Dedifferentiated amniotic fluid mesenchymal stem cell (primary cell): ENCODE measurements at regions not wholly inside any gene's neighbourhood (a gene's known extent, or its start where the extent isn't known, plus 50 kb on each side); places are given as distances from the start of the nearest gene placed in this dataset.

Source experiments
- DNase-seq: peaks from one replicate; pipeline ENCODE4 v3.0.0-alpha.2; 2016; ENCODE audit errors: extremely low spot score

DNA sequence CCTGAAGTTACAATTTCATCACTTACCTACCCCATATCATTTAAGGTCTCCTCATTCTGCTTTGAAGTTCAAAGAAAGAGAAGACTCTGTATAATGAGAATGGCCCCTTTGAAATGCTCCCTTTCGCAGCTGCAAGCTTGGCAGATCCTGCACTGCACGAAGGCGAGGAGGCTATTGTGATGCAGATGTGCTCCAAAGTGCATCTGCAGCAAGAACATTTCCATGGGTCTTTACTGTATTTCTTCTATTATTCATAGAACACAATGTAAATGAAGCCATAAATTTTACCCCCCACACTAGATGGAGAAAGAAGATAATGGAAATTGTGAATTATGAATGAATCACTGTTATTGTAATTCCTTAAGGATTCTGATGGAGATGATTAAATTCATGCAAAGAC, 178.7 kb downstream of the CHD9NB start:
- no peak for DNase-seq

DNA sequence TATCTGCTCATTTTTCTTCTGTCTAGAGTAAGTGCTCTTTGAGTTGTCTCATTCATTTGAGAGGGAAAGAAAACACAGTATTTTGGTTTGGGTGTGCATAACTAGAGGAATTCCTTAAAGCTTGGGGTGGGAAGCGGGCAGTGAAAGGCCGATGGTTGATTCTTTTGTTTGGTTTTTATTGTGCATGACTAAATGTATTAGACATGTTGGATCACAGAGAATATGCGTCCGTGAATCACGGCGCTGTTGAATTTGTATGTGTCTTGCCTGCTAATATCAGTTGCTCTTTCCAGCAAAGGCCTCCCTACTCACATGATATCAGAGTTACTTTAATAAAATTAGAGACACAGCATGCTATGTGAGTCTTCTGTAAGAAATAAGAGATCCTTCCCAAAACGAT, 180.0 kb downstream of the CHD9NB start:
- no peak for DNase-seq

DNA sequence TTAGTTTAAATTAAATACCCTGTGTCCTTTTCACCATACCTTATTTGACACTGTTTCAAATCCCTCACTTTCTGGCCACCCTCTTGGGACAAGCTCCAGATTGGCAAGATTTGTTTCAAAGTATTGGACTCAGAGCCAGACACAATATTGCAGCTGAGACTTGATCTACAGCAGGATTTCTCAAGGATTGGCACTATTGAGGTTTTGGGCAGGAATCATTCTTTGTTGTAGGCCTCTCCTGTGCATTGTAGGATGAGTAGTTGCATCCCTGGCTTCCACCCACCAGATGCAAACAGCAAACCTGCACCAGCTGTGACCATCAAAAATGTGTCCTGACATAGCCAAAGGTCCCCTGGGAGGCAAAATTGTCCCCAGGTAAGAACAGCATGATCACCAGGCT, 181.2 kb downstream of the CHD9NB start:
- no peak for DNase-seq

DNA sequence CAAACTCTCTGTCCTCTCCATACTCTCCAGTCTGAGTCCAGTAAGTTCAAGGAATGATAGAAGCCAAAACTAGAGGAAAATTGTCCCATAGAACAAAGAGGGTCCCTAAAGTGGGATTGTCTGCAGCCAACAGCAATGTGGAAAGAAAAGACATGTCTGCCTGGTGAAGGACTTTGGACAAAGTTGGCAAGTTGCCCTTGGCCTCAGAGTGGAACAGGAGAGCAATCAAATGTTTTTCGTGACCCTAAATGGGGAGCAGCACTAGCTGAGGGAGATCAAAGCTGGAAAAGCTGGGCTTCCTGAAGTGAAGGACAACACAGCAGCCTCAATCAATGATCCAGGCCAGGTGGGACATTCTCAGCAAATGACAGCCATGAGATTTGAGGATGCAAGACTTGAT, 183.5 kb downstream of the CHD9NB start:
- DNase-seq: no peak

DNA sequence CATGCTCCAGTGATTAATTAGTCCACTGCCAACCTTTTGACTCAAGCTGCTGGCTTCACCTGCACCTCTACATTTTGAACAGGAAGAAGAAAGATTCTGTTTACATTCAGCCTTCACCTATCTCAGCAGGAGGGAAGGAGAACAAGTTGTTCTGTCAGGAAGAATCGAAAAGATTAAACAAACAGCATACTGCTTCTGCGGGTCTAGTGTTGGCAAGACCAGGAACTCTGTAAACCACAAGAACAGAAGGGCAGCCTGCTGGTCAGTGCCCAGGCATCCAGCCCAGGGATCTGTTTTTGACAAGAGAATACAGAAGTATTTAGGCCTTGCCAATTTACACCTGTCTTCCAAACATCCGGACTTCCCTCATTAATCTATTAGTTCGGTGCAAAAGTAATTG, 189.7 kb downstream of the CHD9NB start:
- DNase-seq: no peak

DNA sequence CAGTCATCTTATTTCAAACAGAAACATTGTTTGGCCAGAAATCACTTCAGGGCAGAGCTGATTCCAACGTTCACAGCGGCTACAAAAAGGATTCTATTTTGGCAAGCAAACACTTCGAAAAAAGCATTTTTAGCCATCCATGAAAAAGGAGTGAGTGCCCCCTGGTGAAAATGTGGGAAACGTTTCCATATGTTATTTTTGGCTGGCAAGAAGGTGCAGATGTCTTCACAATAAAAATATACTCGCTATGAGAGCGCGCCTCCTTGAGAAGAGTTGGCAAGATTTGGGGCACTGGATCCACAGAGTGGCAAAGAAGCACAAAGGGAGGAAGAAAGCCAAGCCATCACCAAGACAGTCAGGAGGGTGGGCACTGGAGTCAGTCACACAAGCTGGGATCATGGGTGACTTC, 191.1 kb downstream of the CHD9NB start:
- no peak for DNase-seq

DNA sequence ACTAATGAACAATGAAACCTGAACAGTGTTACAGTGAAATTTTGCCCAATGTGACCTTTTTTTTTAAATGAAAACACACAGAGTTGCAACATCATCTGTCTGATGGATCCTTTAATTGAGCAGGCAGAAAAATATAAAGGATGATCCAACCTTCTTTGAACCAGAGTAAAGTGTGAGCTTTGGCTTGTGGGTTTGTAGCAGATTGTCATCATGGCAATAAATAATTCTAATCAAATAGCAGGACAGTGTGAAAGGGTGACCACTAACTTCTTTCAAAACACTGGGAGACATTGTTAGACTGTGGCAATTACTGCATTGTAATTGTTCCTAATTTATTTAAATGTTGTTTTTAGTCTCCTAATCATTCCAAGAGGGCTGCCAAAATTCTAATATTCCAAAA, 197.2 kb downstream of the CHD9NB start:
- DNase-seq: no peak

DNA sequence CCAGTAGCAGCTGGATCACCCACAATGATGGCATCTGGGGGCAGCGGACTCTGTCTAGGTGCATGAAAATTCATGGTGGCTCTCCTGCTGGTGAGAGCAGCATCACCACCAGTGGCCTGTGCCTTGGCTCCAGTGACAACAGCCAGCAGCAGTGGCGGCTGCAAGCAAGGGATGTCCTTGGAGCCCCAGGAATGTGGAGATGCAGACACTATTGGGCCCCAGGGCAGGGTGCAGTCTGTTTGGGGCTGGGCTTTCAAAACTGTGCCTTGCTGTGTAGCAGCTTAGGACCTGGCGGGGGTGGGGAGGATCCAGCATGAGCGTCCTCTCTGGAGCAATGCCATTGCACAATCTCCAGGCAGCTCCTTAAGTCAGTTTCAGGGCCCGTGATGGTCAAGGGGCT, 199.7 kb downstream of the CHD9NB start:
- no peak for DNase-seq

DNA sequence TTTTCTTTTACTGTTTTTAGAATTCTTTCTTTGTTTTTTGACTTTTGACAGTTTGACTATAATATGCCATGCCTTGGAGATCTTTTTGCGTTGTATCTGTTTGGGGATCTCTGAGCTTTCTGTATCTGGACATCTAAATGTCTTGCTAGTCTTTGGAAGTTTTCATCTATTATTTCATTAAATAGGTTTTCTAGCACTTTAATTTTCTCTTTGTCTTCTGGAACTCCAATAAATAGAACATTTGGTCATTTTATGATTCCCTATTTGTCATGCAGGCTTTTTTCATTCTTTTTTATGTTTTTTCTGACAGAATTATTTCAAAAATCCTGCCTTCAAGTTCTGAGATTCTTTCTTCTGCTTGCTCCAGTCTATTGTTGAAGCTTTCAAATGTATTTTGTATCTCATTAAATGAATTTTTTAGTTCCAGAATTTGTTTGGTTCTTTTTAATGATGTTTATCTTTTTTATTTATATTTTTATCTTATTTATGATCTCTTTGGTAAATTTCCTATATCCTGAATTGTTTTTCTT, 201.4 kb downstream of the CHD9NB start:
- DNase-seq: no peak

DNA sequence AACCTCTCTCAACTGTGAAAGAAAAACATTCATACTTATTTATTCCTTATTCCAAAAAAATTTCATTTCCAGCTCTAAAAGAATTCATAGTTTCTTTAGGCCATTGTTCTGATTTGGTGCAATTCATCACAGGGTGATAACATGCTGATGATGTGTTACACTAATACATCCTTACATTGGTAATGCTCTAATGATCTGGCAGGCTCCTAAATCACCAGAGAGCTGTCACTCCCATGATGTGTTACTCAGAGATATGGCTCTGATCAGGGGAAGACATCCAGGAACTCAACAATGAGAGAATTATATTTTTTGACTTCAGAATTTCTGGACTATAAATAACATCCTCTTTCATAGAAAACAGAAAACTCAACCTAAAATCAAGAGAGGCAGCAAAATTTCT, 209.3 kb downstream of the CHD9NB start:
- no peak for DNase-seq

DNA sequence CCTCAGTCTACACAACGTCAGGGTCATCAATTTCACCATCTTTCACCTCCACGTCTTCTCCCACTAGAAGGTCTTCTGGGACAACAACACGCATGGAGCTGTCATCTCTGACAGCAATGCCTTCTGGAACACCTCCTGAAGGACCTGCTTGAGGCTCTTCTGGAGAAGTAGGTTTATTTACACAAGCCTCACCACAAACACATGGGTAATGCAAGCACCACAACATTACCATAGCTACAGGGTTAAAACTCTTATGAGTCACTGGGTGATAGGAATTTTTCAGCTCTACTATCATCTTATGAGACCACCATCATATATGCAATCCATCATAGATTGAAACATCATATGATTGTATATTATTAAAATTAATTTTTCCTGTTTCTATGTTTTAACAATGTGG, 215.4 kb downstream of the CHD9NB start:
- no peak for DNase-seq

DNA sequence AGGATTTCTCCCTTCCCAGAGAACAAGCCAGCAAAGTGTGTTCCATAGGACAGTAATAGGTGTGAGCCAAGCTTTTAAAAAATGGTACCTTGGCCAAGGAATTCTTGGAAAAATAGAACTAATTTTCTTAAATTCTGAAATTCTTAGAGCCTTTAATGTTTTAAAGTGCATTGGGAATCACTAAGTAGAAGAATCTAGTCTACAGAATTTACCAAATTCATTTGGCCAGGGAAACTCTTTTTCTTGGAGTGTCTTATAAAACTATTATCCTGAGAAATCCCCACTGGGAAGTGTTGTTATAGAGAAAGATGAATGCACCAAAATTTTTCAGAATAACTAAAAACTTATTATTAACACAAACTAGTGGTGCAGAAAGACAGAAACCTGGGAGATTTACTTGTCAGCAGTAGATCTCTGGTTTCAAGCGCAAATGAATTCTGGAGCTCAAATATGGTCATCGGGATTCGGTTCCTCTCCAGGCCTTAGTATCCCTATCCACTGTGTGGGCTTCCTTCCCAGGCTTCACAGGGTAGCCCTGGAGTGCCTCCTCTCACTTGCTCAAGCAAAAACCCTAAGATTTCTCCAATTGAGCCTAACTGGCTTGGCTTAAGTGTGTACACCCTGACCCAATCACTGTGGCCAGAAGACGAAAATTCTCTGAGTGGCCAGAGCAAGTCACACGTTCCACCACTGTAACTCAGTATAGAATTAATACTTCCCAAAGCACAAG, 217.8 kb downstream of the CHD9NB start:
- no peak for DNase-seq

DNA sequence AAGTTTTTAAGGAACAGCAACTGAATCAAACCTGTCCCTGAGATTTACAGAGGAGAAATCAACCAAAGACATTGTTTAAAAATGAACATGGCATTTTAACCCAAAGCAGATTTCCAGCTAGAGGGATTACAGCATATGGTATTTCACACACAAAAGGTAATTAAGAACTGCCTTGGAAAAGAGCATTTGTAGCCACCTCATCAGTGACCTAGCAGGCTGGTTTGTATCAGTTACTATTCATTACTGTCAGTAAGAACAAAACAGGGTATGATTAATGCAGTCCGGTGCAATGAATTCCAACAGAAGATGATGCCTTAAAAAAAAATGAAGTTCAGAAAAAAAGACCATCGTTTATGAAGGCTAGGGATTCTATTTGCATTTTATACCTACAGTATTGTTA, 219.9 kb downstream of the CHD9NB start:
- DNase-seq: no peak

DNA sequence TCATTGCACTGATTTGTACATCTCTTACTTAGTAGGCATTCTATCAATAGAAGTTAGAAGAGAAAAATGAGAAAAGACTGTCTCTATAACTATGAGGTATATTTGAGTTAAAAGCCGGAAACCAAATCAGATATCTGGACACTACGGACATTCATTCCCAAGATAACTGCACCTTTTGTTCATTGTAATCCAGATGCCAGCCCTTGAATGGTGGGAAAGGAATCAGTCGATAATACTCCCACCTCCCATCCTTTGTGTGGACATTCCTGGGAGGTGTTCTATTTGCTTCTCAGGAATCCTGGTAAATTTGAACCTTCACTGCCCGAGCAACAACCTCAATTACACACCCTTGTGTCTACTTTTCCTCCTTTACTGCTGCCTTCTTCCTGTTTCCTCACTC, 225.2 kb downstream of the CHD9NB start:
- no peak for DNase-seq

DNA sequence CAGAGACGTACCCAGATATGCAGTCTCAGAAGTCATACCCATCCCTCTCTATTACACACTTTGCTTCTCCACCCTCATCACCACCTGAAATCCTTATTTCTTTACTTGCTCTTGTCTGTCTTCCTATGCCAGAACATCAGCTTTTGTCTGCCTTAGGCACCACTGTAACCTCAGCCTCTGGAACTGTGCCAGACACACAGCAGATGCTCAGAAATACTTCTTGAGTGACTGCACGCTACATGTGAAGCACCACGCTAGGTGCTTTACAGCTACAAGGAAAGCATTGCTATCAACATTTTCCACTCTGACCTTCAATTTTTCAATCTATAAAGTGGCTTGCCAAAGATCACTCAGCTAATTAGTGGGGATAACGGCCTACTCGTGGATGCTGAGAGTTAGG, 226.8 kb downstream of the CHD9NB start:
- no peak for DNase-seq

DNA sequence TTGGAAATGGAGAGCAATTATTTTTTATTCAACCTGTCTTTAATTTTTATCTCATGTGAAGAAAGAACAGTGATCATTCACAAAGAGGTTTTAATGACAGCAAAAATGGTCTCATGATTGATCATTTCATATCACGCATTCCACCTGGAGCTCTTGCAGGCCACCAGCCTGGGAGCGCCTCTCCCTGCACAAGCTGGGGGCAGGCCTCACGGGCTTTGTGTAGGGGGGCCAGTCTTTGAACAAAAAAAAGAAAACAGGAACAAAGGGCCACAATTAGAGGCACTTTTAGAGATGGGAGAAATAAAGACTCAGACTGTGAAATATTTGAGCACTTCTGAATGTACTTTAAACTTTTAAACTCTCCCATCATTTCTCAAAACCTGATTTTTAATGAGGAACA, 232.9 kb downstream of the CHD9NB start:
- DNase-seq: no peak

DNA sequence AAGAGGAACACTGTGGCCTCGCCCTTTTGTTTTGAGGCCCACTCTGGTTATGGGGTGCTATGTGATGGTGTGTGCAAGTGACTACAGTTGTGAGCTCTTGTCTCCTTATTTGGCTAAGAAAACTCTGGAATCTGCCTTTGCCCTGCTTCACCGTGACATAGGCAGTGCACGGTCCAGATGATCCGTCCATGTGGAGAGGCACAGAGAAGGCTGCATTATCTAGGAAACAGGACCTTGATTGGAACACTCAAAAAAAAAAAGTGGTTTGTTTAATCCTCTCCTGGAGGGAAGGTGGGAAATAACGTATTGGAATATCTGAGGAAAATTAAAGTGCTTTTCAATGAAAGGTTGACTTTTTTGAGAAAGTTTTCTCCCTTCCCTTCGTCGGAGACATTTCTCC, 233.3 kb downstream of the CHD9NB start:
- DNase-seq: no peak

DNA sequence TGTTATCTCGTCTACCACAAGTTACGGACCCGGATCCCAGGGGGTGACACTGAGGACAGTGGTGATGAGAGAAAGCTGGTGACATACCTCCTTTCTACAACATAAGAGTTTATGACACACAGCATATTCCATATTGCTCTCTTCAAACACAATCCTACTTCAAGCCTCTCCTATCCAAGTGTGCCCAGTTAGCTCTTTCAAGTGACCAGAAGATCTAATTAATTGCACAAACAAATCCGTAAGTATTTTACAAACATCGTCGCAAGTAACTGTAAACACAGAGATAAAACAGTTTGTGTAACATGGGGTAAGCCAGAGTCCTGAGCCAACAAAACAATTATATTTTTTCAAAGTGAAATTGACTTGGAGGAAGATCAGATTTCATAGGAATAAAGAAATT, 235.0 kb downstream of the CHD9NB start:
- DNase-seq: no peak

DNA sequence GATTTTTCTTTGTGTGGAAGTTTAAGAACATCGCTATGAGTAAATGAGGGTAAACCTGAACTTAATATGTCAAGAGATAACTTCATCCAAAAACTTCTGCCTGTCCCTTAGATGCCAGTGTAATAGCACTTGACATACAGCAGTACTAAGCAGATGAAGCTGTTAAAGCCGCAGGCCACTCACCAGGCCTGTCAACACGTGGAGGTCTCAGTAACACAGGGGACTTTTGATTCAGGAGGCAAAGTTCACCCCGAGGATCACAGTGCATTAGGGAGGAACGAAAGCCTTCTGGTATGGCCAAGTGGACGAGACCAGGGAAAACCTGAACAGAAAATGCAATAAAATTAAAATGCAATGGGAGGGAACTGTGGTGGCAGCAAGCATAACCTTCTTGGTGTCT, 235.7 kb downstream of the CHD9NB start:
- no peak for DNase-seq

DNA sequence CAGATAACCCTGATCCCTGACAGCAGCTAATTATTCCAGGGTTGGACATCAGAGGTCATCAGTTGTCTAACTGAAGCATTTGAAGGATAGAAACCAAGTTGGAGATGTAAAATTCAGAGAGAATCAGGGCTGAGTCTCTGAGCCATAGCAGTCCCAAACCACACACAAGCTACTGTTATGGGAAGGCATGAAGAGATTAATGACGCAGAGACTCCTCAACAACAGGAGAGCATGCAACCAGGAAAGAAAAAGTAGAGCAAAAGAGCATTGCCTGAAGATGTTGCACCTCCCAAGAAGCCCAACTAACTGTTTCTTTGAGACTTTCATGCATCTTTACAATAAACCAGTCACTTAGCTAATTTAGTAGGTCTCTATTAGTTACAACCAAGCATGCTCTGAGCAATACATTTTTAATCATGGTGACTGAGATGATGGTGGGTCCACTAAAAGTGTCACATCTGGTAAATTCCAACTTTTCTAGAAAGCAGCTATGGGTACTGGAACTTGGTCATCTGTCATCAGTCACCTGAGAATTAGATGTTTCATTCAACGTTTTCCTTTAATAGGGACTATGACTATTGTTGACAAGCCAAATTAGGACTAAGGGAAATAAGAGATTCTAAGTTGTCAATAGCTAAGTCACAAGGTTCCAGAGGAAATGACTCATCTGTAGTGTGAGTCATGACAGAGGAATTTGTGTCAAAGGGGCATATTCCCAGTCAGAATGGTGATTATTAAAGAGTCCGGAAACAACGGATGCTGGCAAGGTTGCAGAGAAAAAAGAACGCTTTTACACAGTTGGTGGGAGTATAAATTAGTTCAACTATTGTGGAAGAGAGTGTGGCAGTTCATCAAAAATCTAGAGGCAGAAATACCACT, 239.8 kb downstream of the CHD9NB start:
- DNase-seq: no peak

DNA sequence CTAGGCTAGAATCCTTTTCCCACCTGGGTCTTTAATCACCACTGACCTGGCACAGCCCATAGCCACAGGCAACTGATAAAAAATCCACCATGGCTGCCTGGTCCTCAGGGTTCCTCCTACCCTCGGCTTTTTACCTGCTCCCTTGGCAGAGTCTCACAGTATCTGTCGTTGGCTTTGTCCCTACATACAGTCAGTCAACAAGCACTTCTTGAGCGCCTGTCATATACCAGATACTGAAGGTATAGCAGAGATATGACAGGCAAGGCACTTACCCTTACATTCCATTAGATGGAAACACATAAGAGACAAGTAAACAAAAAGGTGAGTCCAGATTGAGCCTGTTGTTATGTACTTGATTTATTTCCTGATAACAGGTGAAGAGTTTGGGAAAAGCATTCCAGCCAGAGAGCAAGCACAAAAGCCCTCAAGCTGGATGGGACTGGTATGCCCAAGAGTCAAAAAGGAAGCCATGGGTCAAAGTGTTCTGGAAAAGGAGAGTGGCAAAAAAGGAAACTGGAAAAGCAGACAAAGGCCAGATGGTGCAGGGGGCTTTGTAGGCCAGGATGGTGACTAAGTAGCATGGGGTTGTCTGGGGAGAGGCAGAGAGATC, 247.0 kb downstream of the CHD9NB start:
- no peak for DNase-seq

DNA sequence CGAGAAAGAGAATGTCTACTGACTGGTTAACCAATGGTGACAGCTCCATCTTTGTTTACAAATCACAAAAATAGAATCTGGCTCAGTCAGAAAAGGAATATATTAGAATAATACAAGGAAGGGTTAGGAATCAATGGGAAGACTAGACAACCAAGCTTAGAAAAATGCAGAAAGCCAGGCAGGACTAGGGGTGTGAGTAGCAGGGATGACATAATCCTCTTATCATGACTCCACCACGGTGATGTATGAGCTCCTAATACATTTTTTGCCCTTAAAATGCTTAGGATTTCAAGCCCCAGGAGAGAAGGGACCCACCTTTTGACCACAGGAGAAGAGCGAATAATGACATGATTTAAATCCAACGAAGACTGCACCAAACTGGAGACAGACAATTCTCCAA, 252.3 kb downstream of the CHD9NB start:
- no peak for DNase-seq

DNA sequence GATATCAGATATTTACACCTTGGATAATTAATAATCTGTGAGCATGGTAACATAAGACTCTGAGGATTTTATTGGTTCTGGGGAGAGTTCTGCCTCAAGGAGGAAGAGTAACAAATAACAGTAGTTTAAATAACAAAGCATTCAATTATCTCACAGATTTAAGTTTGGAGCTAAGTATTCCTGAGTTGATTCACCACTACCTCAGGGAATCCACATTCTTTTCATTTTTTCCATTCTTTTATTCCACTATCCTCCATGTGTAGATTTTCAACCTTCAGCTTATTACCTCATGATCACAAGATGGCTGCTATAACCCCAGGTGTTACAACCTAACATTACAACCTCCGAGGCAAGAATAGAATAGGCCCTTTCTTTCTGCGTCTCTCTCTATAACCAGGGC, 252.2 kb upstream of the TOX3 start:
- DNase-seq: no peak
